Panc1 (cell line): ENCODE measurements at regions not wholly inside any gene's neighbourhood (a gene's known extent, or its start where the extent isn't known, plus 50 kb on each side); places are given as distances from the start of the nearest gene placed in this dataset.

Experiments used
- CTCF ChIP-seq: fragments of 450-650 bp; IDR thresholded peaks from 2 replicates; pipeline ENCODE4 v1.5.1; 2017; ENCODE audit warnings: mild to moderate bottlenecking
- POLR2AphosphoS5 ChIP-seq: IDR thresholded peaks from 2 replicates; pipeline ENCODE4 v1.6.1; 2012; ENCODE audit warnings: mild to moderate bottlenecking, low read depth, low read length, moderate library complexity
- TCF7L2 ChIP-seq: IDR thresholded peaks from 2 replicates; pipeline ENCODE4 v1.6.1; 2011; ENCODE audit warnings: mild to moderate bottlenecking, low read depth, low read length, inconsistent platforms
- TF ChIP-seq, protein P1 (sequence below), 2 experiments: IDR thresholded peaks; 2 replicates each; pipeline ENCODE4 v1.6.1; 2011 to 2012; ENCODE audit warnings: low read depth in 2 of 2, control low read depth in 1 of 2, low read length in 1 of 2, mild to moderate bottlenecking in 1 of 2, moderate library complexity in 1 of 2; ENCODE audit not compliant: insufficient read depth in 1 of 2

DNA sequence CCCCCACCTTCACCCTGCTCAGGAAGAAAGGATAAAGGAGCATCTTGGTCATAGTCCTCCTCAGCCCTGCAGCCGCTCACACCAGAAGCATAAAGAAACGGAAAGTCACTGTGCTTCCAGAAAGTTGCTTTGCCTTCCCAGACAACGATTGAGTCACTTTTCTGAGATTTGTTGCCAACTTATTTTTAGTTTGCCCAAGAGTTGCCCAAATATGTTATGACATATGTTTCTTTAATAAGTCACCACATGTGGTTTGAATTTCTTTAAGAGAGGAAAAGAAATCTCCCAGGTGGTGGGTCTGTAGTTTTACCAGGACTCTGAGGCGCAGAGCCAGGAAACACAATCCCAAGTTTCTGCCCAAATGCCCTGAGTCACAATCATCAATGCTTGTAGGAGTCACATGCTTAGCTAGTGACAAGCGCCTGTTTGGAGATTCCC lies 63.4 kb upstream of the LRCH1 start:
- no peak for TF ChIP-seq CTCF
- TF ChIP-seq POLR2AphosphoS5 = no peak
- TF ChIP-seq, protein P1, sequence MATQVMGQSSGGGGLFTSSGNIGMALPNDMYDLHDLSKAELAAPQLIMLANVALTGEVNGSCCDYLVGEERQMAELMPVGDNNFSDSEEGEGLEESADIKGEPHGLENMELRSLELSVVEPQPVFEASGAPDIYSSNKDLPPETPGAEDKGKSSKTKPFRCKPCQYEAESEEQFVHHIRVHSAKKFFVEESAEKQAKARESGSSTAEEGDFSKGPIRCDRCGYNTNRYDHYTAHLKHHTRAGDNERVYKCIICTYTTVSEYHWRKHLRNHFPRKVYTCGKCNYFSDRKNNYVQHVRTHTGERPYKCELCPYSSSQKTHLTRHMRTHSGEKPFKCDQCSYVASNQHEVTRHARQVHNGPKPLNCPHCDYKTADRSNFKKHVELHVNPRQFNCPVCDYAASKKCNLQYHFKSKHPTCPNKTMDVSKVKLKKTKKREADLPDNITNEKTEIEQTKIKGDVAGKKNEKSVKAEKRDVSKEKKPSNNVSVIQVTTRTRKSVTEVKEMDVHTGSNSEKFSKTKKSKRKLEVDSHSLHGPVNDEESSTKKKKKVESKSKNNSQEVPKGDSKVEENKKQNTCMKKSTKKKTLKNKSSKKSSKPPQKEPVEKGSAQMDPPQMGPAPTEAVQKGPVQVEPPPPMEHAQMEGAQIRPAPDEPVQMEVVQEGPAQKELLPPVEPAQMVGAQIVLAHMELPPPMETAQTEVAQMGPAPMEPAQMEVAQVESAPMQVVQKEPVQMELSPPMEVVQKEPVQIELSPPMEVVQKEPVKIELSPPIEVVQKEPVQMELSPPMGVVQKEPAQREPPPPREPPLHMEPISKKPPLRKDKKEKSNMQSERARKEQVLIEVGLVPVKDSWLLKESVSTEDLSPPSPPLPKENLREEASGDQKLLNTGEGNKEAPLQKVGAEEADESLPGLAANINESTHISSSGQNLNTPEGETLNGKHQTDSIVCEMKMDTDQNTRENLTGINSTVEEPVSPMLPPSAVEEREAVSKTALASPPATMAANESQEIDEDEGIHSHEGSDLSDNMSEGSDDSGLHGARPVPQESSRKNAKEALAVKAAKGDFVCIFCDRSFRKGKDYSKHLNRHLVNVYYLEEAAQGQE (IDR thresholded peaks at IDR 0.05; ENCODE audit: insufficient read depth in 1 of 2, low read depth in 2 of 2, low read length in 1 of 2) = no peak
- no peak for TF ChIP-seq TCF7L2
